ENCODE measurements at regions not wholly inside any gene's neighbourhood (a gene's known extent, or its start where the extent isn't known, plus 50 kb on each side); places are given as distances from the start of the nearest gene placed in this dataset.

DNA sequence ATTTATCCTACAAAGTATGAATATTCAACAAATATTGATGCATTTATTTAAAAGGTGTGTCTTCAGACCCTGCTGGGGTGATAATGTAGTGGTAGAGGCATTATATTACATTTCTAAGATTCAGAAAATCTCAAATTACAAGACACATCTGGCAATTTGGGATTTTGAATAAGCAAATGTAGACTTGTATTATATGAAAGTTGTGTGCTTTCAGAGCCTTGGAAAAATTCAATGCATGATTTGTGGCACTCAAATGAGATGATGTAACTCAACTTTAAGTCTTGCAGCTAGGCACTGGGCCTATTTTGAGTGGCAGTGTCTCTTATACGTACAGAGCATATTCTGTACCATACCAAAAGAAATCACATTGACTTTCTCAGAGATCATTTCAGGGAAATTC is 214.4 kb downstream of the ETS1 start:
- TF ChIP-seq SUZ12 (IDR thresholded peaks at IDR 0.05; ENCODE audit: extremely low read depth, insufficient read depth, insufficient read length) (no peak), ZNF274 (IDR thresholded peaks at IDR 0.05; ENCODE audit: low read depth, low read length) (no peak)
